ENCODE measurements at regions not wholly inside any gene's neighbourhood (a gene's known extent, or its start where the extent isn't known, plus 50 kb on each side); places are given as distances from the start of the nearest gene placed in this dataset.

GRCh38 chr6:167654389-167654788, 172.3 kb upstream of the AFDN start:
- TF ChIP-seq CTCF (IDR thresholded peaks at IDR 0.05) (no peak), POLR2A (IDR thresholded peaks at IDR 0.05) (no peak)
